IMR-90 (cell line): ENCODE measurements at regions not wholly inside any gene's neighbourhood (a gene's known extent, or its start where the extent isn't known, plus 50 kb on each side); places are given as distances from the start of the nearest gene placed in this dataset.

ENCODE experiments used
- BHLHE40 ChIP-seq: fragments of 150-350 bp; IDR thresholded peaks from 2 replicates; pipeline ENCODE4 v1.6.1; 2016; ENCODE audit warnings: mild to moderate bottlenecking, low read depth, low read length
- CEBPB ChIP-seq: IDR thresholded peaks from 2 replicates; pipeline ENCODE4 v1.6.1; 2012; ENCODE audit warnings: low read depth, low read length, improper control_type of control experiment
- CHD1 ChIP-seq: IDR thresholded peaks from 2 replicates; pipeline ENCODE4 v1.6.1; 2012; ENCODE audit warnings: low read depth, low read length, improper control_type of control experiment
- CTCF ChIP-seq: conservative IDR thresholded peaks from 2 replicates; pipeline ENCODE4 v1.5.1; 2012; ENCODE audit warnings: mild to moderate bottlenecking, low read depth, low read length, improper control_type of control experiment
- ELK1 ChIP-seq: fragments of 150-350 bp; IDR thresholded peaks from 2 replicates; pipeline ENCODE4 v1.6.1; 2016; ENCODE audit warnings: low read depth, mild to moderate bottlenecking, low read length, moderate library complexity, borderline replicate concordance
- FOS ChIP-seq: fragments of 150-350 bp; IDR thresholded peaks from 2 replicates; pipeline ENCODE4 v1.6.1; 2016; ENCODE audit warnings: low read depth, low read length
- MAFK ChIP-seq: IDR thresholded peaks from 2 replicates; pipeline ENCODE4 v1.6.1; 2012; ENCODE audit warnings: low read depth, low read length, improper control_type of control experiment
- MXI1 ChIP-seq: IDR thresholded peaks from 2 replicates; pipeline ENCODE4 v1.6.1; 2012; ENCODE audit warnings: low read depth, mild to moderate bottlenecking, low read length, moderate library complexity, borderline replicate concordance
- NFE2L2 ChIP-seq: fragments of 150-350 bp; IDR thresholded peaks from 2 replicates; pipeline ENCODE4 v1.6.1; 2016; ENCODE audit warnings: low read depth, mild to moderate bottlenecking, low read length
- POLR2A ChIP-seq: IDR thresholded peaks from 2 replicates; pipeline ENCODE4 v1.6.1; 2012; ENCODE audit warnings: mild to moderate bottlenecking, low read depth, low read length
- RAD21 ChIP-seq: IDR thresholded peaks from 2 replicates; pipeline ENCODE4 v1.6.1; 2012; ENCODE audit warnings: low read length, improper control_type of control experiment
- RCOR1 ChIP-seq: IDR thresholded peaks from 2 replicates; pipeline ENCODE4 v1.6.1; 2012; ENCODE audit warnings: mild to moderate bottlenecking, low read length, improper control_type of control experiment; ENCODE audit not compliant: insufficient replicate concordance
- SMC3 ChIP-seq: fragments of 150-350 bp; IDR thresholded peaks from 2 replicates; pipeline ENCODE4 v1.6.1; 2016; ENCODE audit warnings: low read depth, mild to moderate bottlenecking, antibody characterized with exemption, low read length, moderate library complexity
- USF2 ChIP-seq: fragments of 150-350 bp; IDR thresholded peaks from 2 replicates; pipeline ENCODE4 v1.6.1; 2017; ENCODE audit warnings: mild to moderate bottlenecking, antibody characterized with exemption, low read length, low read depth

GRCh38 chr6:4282926-4283325 is 147.6 kb upstream of the ECI2 start:
- TF ChIP-seq BHLHE40 = no peak
- TF ChIP-seq POLR2A = no peak
- no peak for TF ChIP-seq CTCF
- TF ChIP-seq USF2 = no peak
- TF ChIP-seq SMC3 = no peak
- TF ChIP-seq CHD1 = no peak
- no peak for TF ChIP-seq ELK1
- no peak for TF ChIP-seq MXI1
- TF ChIP-seq RCOR1 = no peak
- TF ChIP-seq NFE2L2 = no peak
- TF ChIP-seq CEBPB = no peak
- no peak for TF ChIP-seq FOS
- TF ChIP-seq RAD21 = no peak
- TF ChIP-seq MAFK = no peak
